HCT116 (cell line): ENCODE measurements at regions not wholly inside any gene's neighbourhood (a gene's known extent, or its start where the extent isn't known, plus 50 kb on each side); places are given as distances from the start of the nearest gene placed in this dataset.
"Not testable (repeated sequence)": the region's sequence is repeated elsewhere in the genome, so short reads cannot be mapped to it uniquely, and the experiment has no call there.

Experiments used
- ATAC-seq: fragments of 200-7000 bp; cut with Tn5 transposase; 2 replicates; pipeline ENCODE4 v1.9.1; 2020; ENCODE audit warnings: mild to moderate bottlenecking, moderate library complexity
- BruUV-seq: library from RNA; stranded (reverse); fragments of 400-500 nt; replicated peaks from 2 replicates; lab custom pipeline; 2021; lab: Mats Ljungman, UMichigan
- CTCF ChIA-PET: fragments of 300-600 bp; sonication (Branson Sonifier 250); formaldehyde crosslinking; loops from one replicate; lab custom pipeline; 2021; ENCODE audit warnings: antibody characterized with exemption; lab: Charles Lee
- POLR2A ChIA-PET: fragments of 300-600, 350-600 bp; sonication (Branson Sonifier 250); formaldehyde crosslinking; loops from one replicate; lab custom pipeline; 2021; ENCODE audit warnings: antibody characterized with exemption; lab: Charles Lee
- RAD21 ChIA-PET, 2 experiments: fragments of 300-600 bp; sonication (Branson Sonifier 250); formaldehyde crosslinking; loops; one replicate each; lab custom pipeline; 2023; ENCODE audit warnings: low total read pairs in 2 of 2; ENCODE audit not compliant: uncharacterized antibody in 2 of 2, unreplicated experiment in 2 of 2, low non-redundant PET in 1 of 2; lab: Charles Lee
- DNase-seq: peaks from one replicate; pipeline ENCODE4 v3.0.0-alpha.2; 2010; ENCODE audit warnings: low read depth, low spot score
- H2AFZ ChIP-seq: fragments of 200-600 bp; shearing (Covaris generic), sonication (generic); 2 replicates; pipeline ENCODE4 v1.6.1; 2017; ENCODE audit warnings: low read depth, mixed run types, mixed read lengths, antibody characterized with exemption, low read length; ENCODE audit not compliant: poor library complexity, severe bottlenecking
- H3K27ac ChIP-seq: 2 replicates; pipeline ENCODE4 v1.5.1; 2012; ENCODE audit warnings: low read depth, low read length
- H3K27me3 ChIP-seq: fragments of 200-600 bp; sonication (generic); 2 replicates; pipeline ENCODE4 v1.6.1; 2016; ENCODE audit warnings: mixed run types, low read length, mixed read lengths; ENCODE audit not compliant: insufficient read depth
- H3K36me3 ChIP-seq, 2 experiments: fragments of 200-500 bp in 1 of 2; fragments of 200-600 bp in 1 of 2; sonication (Bioruptor generic) in 1 of 2; sonication (generic) in 1 of 2; 2 replicates each; pipeline versions ENCODE4 v1.5.1 to v1.6.1; 2014 to 2016; ENCODE audit warnings: low read length in 2 of 2, inconsistent platforms in 1 of 2, mixed read lengths in 1 of 2, mixed run types in 1 of 2; ENCODE audit not compliant: insufficient read depth in 2 of 2, control insufficient read depth in 1 of 2
- H3K4me1 ChIP-seq, 2 experiments: fragments of 200-600 bp in 1 of 2; sonication (generic) in 1 of 2; 2 replicates each; pipeline versions ENCODE4 v1.5.1 to v1.6.1; 2012 to 2017; ENCODE audit warnings: low read length in 2 of 2, inconsistent platforms in 1 of 2, mild to moderate bottlenecking in 1 of 2, mixed read lengths in 1 of 2, mixed run types in 1 of 2, moderate library complexity in 1 of 2; ENCODE audit not compliant: insufficient read depth in 2 of 2, control insufficient read depth in 1 of 2
- H3K4me2 ChIP-seq: fragments of 200-600 bp; sonication (generic); 2 replicates; pipeline ENCODE4 v1.6.1; 2017; ENCODE audit warnings: mixed run types, low read length, mixed read lengths
- H3K4me3 ChIP-seq, 2 experiments: fragments of 200-600 bp in 1 of 2; sonication (generic) in 1 of 2; replicated peaks in 1 of 2; 2 replicates each; pipeline ENCODE4 v1.5.1; 2011 to 2016; ENCODE audit warnings: low read length in 2 of 2, control low read depth in 1 of 2, low read depth in 1 of 2, mild to moderate bottlenecking in 1 of 2, mixed read lengths in 1 of 2, mixed run types in 1 of 2
- H3K79me2 ChIP-seq: fragments of 200-600 bp; sonication (generic); 2 replicates; pipeline ENCODE4 v1.6.1; 2017; ENCODE audit warnings: mild to moderate bottlenecking, mixed run types, low read length, moderate library complexity, mixed read lengths; ENCODE audit not compliant: insufficient read depth
- H3K9ac ChIP-seq: fragments of 200-600 bp; sonication (generic); 2 replicates; pipeline ENCODE4 v1.6.1; 2016; ENCODE audit warnings: low read length, mixed read lengths
- H3K9me2 ChIP-seq: fragments of 200-600 bp; sonication (generic), shearing (Covaris generic); 2 replicates; pipeline ENCODE4 v1.6.1; 2017; ENCODE audit warnings: mixed run types, mild to moderate bottlenecking, moderate library complexity; ENCODE audit not compliant: insufficient read depth
- H3K9me3 ChIP-seq, 2 experiments: fragments of 200-500 bp in 1 of 2; fragments of 200-600 bp in 1 of 2; sonication (Bioruptor generic) in 1 of 2; sonication (generic) in 1 of 2; 2 replicates each; pipeline ENCODE4 v1.6.1; 2014 to 2017; ENCODE audit warnings: low read length in 2 of 2, mixed read lengths in 2 of 2, inconsistent platforms in 1 of 2, low read depth in 1 of 2, mild to moderate bottlenecking in 1 of 2, mixed run types in 1 of 2, moderate library complexity in 1 of 2; ENCODE audit not compliant: control insufficient read depth in 1 of 2, insufficient read depth in 1 of 2
- H4K20me1 ChIP-seq: fragments of 200-600 bp; sonication (generic), shearing (Covaris generic); 2 replicates; pipeline ENCODE4 v1.6.1; 2017; ENCODE audit warnings: mixed run types, mild to moderate bottlenecking, moderate library complexity; ENCODE audit not compliant: insufficient read depth
- CBX3 ChIP-seq: IDR thresholded peaks from 2 replicates; pipeline ENCODE4 v1.6.1; 2012; ENCODE audit warnings: low read depth
- CEBPB ChIP-seq: IDR thresholded peaks from 2 replicates; pipeline ENCODE4 v1.6.1; 2012; ENCODE audit warnings: low read depth
- CTCF ChIP-seq, 3 experiments: fragments of 200-600 bp in 1 of 3; sonication (generic) in 1 of 3; IDR thresholded peaks in 2 of 3; conservative IDR thresholded peaks in 1 of 3; 2 replicates each; pipeline ENCODE4 v1.5.1; 2012 to 2017; ENCODE audit warnings: low read depth in 2 of 3, low read length in 2 of 3, antibody characterized with exemption in 1 of 3, borderline replicate concordance in 1 of 3, control low read depth in 1 of 3, mild to moderate bottlenecking in 1 of 3, mixed read lengths in 1 of 3, mixed run types in 1 of 3, moderate library complexity in 1 of 3; ENCODE audit not compliant: insufficient read depth in 1 of 3
- FOSL1 ChIP-seq: IDR thresholded peaks from 2 replicates; pipeline ENCODE4 v1.6.1; 2012; ENCODE audit warnings: low read depth
- JUND ChIP-seq: IDR thresholded peaks from 2 replicates; pipeline ENCODE4 v1.6.1; 2012
- RAD21 ChIP-seq: IDR thresholded peaks from 2 replicates; pipeline ENCODE4 v1.6.1; 2012; ENCODE audit warnings: low read depth, mild to moderate bottlenecking
- REST ChIP-seq: IDR thresholded peaks from 2 replicates; pipeline ENCODE4 v1.6.1; 2012; ENCODE audit warnings: low read depth
- SRF ChIP-seq: IDR thresholded peaks from 2 replicates; pipeline ENCODE4 v1.6.1; 2012; ENCODE audit warnings: low read depth
- ZFX ChIP-seq: fragments of 450-650 bp; IDR thresholded peaks from 2 replicates; pipeline ENCODE4 v1.6.1; 2017
- intact Hi-C: fragments of 100-400 bp; cut with micrococcal nuclease; formaldehyde crosslinking; loops from 2 replicates; pipeline ENCODE4 v1.10.0; 2022

- TF ChIP-seq REST = no peak
- TF ChIP-seq, all 23 proteins: peak for 0
Measured at GRCh38 chr1:88593358-88593757, 90.7 kb upstream of the PKN2 start (continued).

- Histone ChIP-seq H3K9ac (no peak overlapping the region), H3K36me3 (no peaks in the 10 kb centered on the region), H3K4me1 (peaks cover 0 to 4% of the 10 kb centered on the region in 2 experiments; a peak in 1 of 4 replicates), H2AFZ (peak overlapping the region; percentile 28), H3K27ac (no peak overlapping the region), H3K27me3 (no peaks in the 10 kb centered on the region), H3K4me2 (no peak overlapping the region), H3K4me3 (no peak overlapping the region), H3K9me3 (peaks cover 3 to 4% of the 10 kb centered on the region in 2 experiments; a peak in 1 of 4 replicates), H3K79me2 (no peaks in the 10 kb centered on the region), H4K20me1 (no peaks in the 10 kb centered on the region), H3K9me2 (no peaks in the 10 kb centered on the region)
- DNase-seq = peak; percentile 62
- ATAC-seq = peak; percentile 80
- CTCF ChIA-PET = no interaction called here
- POLR2A ChIA-PET = no interaction called here
- BruUV-seq = no TSS peak
- intact Hi-C loops = loop anchor here (1.0 to 10.0 kb wide), 2 partner anchors 415 to 1311 kb away; no protein-coding TSS in a partner anchor
- RAD21 ChIA-PET = no interaction called here
- TF ChIP-seq RAD21 = peak; percentile 72
- peak; percentile 32 to 83 (median 59); a peak in 4 of 6 replicates for TF ChIP-seq CTCF (IDR thresholded peaks at IDR 0.05 in 2 of 3, conservative IDR thresholded peaks at IDR 0.05 in 1 of 3; ENCODE audit: borderline replicate concordance in 1 of 3, insufficient read depth in 1 of 3, low read depth in 2 of 3, low read length in 2 of 3)
- peak; percentile 53; the same call in 1 of the 2 replicates for TF ChIP-seq JUND
- no peak for TF ChIP-seq SRF
- peak; percentile 45; the same call in 1 of the 2 replicates for TF ChIP-seq FOSL1
- TF ChIP-seq ZFX = no peak
- TF ChIP-seq CBX3 = 0 out of 2 replicates have a peak, but pooled peaks have one; percentile 9
- TF ChIP-seq CEBPB = peak; percentile 28; the same call in 1 of the 2 replicates
Measured at GRCh38 chr1:88595355-88596002, 88.6 kb upstream of the PKN2 start.

- POLR2A ChIA-PET, H4K20me1 ChIP-seq, H3K9ac ChIP-seq, RAD21 ChIA-PET, H3K9me3 ChIP-seq, H3K4me2 ChIP-seq, H3K27me3 ChIP-seq, H3K36me3 ChIP-seq, H3K9me2 ChIP-seq, H3K4me1 ChIP-seq, CTCF ChIA-PET, H3K27ac ChIP-seq, DNase-seq, H3K79me2 ChIP-seq, BruUV-seq, H2AFZ ChIP-seq, ATAC-seq, H3K4me3 ChIP-seq: not testable (repeated sequence)
- intact Hi-C loops = loop anchor here (10.0 kb wide), 1 partner anchor 1313 kb away; no protein-coding TSS in a partner anchor
Measured at GRCh38 chr1:88597973-88598372, 86.1 kb upstream of the PKN2 start.
